HepG2 (cell line): ENCODE measurements at regions not wholly inside any gene's neighbourhood (a gene's known extent, or its start where the extent isn't known, plus 50 kb on each side); places are given as distances from the start of the nearest gene placed in this dataset.

Experiments
- FOXK1 ChIP-seq: sonication (generic); formaldehyde crosslinking; IDR thresholded peaks from 2 replicates; pipeline ENCODE4 v1.4.0; 2020; ENCODE audit warnings: low read depth, missing genetic modification reagents, borderline replicate concordance
- FOXP4 ChIP-seq: sonication (generic); formaldehyde crosslinking; IDR thresholded peaks from 2 replicates; pipeline ENCODE4 v1.4.0; 2020; ENCODE audit warnings: missing genetic modification reagents
- MIER2 ChIP-seq: IDR thresholded peaks from 2 replicates; pipeline ENCODE4 v1.6.1; 2016; ENCODE audit warnings: missing biosample characterization, missing genetic modification reagents
- NFKBIZ ChIP-seq: IDR thresholded peaks from 2 replicates; pipeline ENCODE4 v1.6.1; 2018; ENCODE audit warnings: missing genetic modification reagents, missing compliant biosample characterization
- RCOR2 ChIP-seq: IDR thresholded peaks from 2 replicates; pipeline ENCODE4 v1.6.1; 2016; ENCODE audit warnings: missing biosample characterization, missing genetic modification reagents
- SNAPC4 ChIP-seq: sonication (generic); formaldehyde crosslinking; IDR thresholded peaks from 2 replicates; pipeline ENCODE4 v1.4.0; 2020; ENCODE audit warnings: mild to moderate bottlenecking, missing genetic modification reagents
- SOX5 ChIP-seq: IDR thresholded peaks from 2 replicates; pipeline ENCODE4 v1.6.1; 2016; ENCODE audit warnings: borderline replicate concordance
- ZBTB10 ChIP-seq: sonication (generic); formaldehyde crosslinking; IDR thresholded peaks from 2 replicates; pipeline ENCODE4 v1.4.0; 2020; ENCODE audit warnings: missing genetic modification reagents, borderline replicate concordance
- ZNF205 ChIP-seq: IDR thresholded peaks from 2 replicates; pipeline ENCODE4 v1.6.1; 2018; ENCODE audit warnings: missing biosample characterization, missing genetic modification reagents
- ZNF670 ChIP-seq: sonication (generic); formaldehyde crosslinking; IDR thresholded peaks from 2 replicates; pipeline ENCODE4 v1.8.0; 2022; ENCODE audit warnings: mild to moderate bottlenecking, missing genetic modification reagents, borderline replicate concordance
- TF ChIP-seq, protein P1 (sequence below): sonication (generic); formaldehyde crosslinking; conservative IDR thresholded peaks from 2 replicates; pipeline ENCODE4 v1.4.0; 2020; ENCODE audit warnings: mild to moderate bottlenecking, missing genetic modification reagents, moderate library complexity
- TF ChIP-seq, protein P2 (sequence below): sonication (generic); formaldehyde crosslinking; IDR thresholded peaks from 2 replicates; pipeline ENCODE4 v1.8.0; 2022; ENCODE audit warnings: missing genetic modification reagents, mild to moderate bottlenecking, inconsistent platforms, borderline replicate concordance
- TF ChIP-seq, protein P3 (sequence below): fragments of 450-650 bp; IDR thresholded peaks from 2 replicates; pipeline ENCODE4 v1.6.1; 2016

DNA sequence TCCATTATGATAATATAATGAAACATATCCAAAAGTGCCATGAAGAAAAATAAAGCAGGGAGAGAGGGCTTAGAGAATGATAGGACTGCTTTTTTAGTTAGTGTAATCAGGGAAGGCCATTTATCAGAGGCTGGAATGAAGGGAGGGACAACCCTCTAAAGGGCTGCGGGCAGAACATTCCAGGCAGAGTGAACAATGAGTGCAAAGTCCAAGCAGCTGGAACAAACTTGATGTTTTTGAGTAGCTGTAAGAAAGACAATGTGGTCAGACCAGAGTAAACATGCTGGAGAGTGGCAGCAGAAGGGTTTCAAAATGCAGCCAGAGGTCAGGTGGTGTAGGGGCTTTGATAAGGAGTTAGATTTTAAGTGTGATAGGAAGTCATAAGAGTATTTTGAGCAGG, 65.6 kb upstream of the CCDC6 start (continued):
- TF ChIP-seq, protein P1, sequence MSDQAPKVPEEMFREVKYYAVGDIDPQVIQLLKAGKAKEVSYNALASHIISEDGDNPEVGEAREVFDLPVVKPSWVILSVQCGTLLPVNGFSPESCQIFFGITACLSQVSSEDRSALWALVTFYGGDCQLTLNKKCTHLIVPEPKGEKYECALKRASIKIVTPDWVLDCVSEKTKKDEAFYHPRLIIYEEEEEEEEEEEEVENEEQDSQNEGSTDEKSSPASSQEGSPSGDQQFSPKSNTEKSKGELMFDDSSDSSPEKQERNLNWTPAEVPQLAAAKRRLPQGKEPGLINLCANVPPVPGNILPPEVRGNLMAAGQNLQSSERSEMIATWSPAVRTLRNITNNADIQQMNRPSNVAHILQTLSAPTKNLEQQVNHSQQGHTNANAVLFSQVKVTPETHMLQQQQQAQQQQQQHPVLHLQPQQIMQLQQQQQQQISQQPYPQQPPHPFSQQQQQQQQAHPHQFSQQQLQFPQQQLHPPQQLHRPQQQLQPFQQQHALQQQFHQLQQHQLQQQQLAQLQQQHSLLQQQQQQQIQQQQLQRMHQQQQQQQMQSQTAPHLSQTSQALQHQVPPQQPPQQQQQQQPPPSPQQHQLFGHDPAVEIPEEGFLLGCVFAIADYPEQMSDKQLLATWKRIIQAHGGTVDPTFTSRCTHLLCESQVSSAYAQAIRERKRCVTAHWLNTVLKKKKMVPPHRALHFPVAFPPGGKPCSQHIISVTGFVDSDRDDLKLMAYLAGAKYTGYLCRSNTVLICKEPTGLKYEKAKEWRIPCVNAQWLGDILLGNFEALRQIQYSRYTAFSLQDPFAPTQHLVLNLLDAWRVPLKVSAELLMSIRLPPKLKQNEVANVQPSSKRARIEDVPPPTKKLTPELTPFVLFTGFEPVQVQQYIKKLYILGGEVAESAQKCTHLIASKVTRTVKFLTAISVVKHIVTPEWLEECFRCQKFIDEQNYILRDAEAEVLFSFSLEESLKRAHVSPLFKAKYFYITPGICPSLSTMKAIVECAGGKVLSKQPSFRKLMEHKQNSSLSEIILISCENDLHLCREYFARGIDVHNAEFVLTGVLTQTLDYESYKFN (CRISPR knock-in tag), result peak; percentile 66
- TF ChIP-seq MIER2 (peak; percentile 38; the same call in 1 of the 2 replicates), ZNF670 (CRISPR knock-in tag) (no peak), SOX5 (CRISPR knock-in tag) (peak; percentile 100), FOXP4 (CRISPR knock-in tag) (peak; percentile 80), FOXK1 (CRISPR knock-in tag) (peak; percentile 81; the same call in 1 of the 2 replicates), NFKBIZ (CRISPR knock-in tag) (peak; percentile 57; the same call in 1 of the 2 replicates), ZNF205 (peak; percentile 98), RCOR2 (0 out of 2 replicates have a peak, but pooled peaks have one; percentile 32), ZBTB10 (CRISPR knock-in tag) (no peak), SNAPC4 (no peak)
- TF ChIP-seq, protein P2, sequence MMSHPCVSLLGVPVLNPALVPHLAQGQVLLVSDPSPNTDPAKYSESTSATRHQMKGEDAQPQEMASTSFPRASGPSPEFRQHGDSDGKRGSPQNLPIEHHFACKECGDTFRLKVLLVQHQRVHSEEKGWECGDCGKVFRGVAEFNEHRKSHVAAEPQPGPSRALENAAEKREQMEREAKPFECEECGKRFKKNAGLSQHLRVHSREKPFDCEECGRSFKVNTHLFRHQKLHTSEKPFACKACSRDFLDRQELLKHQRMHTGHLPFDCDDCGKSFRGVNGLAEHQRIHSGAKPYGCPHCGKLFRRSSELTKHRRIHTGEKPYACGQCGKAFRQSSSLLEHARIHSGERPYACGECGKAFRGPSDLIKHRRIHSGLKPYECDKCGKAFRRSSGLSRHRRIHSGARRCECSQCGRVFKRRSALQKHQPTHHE (CRISPR knock-in tag), result no peak
- TF ChIP-seq, protein P3, sequence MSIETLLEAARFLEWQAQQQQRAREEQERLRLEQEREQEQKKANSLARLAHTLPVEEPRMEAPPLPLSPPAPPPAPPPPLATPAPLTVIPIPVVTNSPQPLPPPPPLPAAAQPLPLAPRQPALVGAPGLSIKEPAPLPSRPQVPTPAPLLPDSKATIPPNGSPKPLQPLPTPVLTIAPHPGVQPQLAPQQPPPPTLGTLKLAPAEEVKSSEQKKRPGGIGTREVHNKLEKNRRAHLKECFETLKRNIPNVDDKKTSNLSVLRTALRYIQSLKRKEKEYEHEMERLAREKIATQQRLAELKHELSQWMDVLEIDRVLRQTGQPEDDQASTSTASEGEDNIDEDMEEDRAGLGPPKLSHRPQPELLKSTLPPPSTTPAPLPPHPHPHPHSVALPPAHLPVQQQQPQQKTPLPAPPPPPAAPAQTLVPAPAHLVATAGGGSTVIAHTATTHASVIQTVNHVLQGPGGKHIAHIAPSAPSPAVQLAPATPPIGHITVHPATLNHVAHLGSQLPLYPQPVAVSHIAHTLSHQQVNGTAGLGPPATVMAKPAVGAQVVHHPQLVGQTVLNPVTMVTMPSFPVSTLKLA, result 0 out of 2 replicates have a peak, but pooled peaks have one; percentile 15
